H9 (cell line): ENCODE measurements at regions not wholly inside any gene's neighbourhood (a gene's known extent, or its start where the extent isn't known, plus 50 kb on each side); places are given as distances from the start of the nearest gene placed in this dataset.

Experiments
- DNase-seq: peaks from one replicate; pipeline ENCODE4 v3.0.0-alpha.2; 2017
- H2AFZ ChIP-seq: one replicate; pipeline ENCODE4 v1.6.1; 2013; ENCODE audit warnings: mild to moderate bottlenecking, low read length, control low read depth, moderate library complexity
- H2AK5ac ChIP-seq: 2 replicates; pipeline ENCODE4 v1.6.1; 2013; ENCODE audit warnings: low read length, control low read depth, mixed read lengths; ENCODE audit not compliant: insufficient read length
- H2BK120ac ChIP-seq: one replicate; pipeline ENCODE4 v1.6.1; 2013; ENCODE audit warnings: low read depth, mild to moderate bottlenecking, low read length, control low read depth, inconsistent platforms; ENCODE audit not compliant: poor library complexity, severe bottlenecking
- H2BK12ac ChIP-seq: 2 replicates; pipeline ENCODE4 v1.6.1; 2013; ENCODE audit warnings: low read length, control low read depth, mixed read lengths, low read depth; ENCODE audit not compliant: insufficient read length
- H2BK15ac ChIP-seq: 2 replicates; pipeline ENCODE4 v1.6.1; 2013; ENCODE audit warnings: low read depth, low read length, control low read depth
- H2BK20ac ChIP-seq: one replicate; pipeline ENCODE4 v1.6.1; 2013; ENCODE audit warnings: low read depth, mild to moderate bottlenecking, low read length, control low read depth, inconsistent platforms; ENCODE audit not compliant: poor library complexity, severe bottlenecking
- H2BK5ac ChIP-seq: 2 replicates; pipeline ENCODE4 v1.6.1; 2013; ENCODE audit warnings: low read length, control low read depth, mixed read lengths; ENCODE audit not compliant: insufficient read length
- H3K14ac ChIP-seq: 2 replicates; pipeline ENCODE4 v1.6.1; 2013; ENCODE audit warnings: low read length, control low read depth; ENCODE audit not compliant: insufficient read depth
- H3K18ac ChIP-seq: 2 replicates; pipeline ENCODE4 v1.6.1; 2013; ENCODE audit warnings: low read depth, mild to moderate bottlenecking, mixed read lengths, low read length, control low read depth; ENCODE audit not compliant: insufficient read length
- H3K23ac ChIP-seq: 2 replicates; pipeline ENCODE4 v1.6.1; 2013; ENCODE audit warnings: low read length, control low read depth, mixed read lengths, low read depth; ENCODE audit not compliant: insufficient read length
- H3K23me2 ChIP-seq: 2 replicates; pipeline ENCODE4 v1.6.1; 2013; ENCODE audit warnings: low read depth, mild to moderate bottlenecking, mixed read lengths, low read length, control low read depth; ENCODE audit not compliant: insufficient read length, poor library complexity, severe bottlenecking
- H3K27ac ChIP-seq: 2 replicates; pipeline ENCODE4 v1.5.1; 2013; ENCODE audit warnings: low read length, control low read depth, mixed read lengths, low read depth; ENCODE audit not compliant: insufficient read length
- H3K27me3 ChIP-seq: 2 replicates; pipeline ENCODE4 v1.6.1; 2013; ENCODE audit warnings: low read length, control low read depth, inconsistent platforms; ENCODE audit not compliant: insufficient read depth
- H3K4ac ChIP-seq: 2 replicates; pipeline ENCODE4 v1.6.1; 2013; ENCODE audit warnings: low read depth, mild to moderate bottlenecking, control low read depth, inconsistent platforms, low read length, moderate library complexity
- H3K4me1 ChIP-seq: 2 replicates; pipeline ENCODE4 v1.6.1; 2013; ENCODE audit warnings: low read length, control low read depth, inconsistent platforms; ENCODE audit not compliant: insufficient read depth
- H3K4me2 ChIP-seq: 2 replicates; pipeline ENCODE4 v1.6.1; 2013; ENCODE audit warnings: low read length, control low read depth, mixed read lengths; ENCODE audit not compliant: insufficient read length, insufficient read depth
- H3K56ac ChIP-seq: 2 replicates; pipeline ENCODE4 v1.6.1; 2013; ENCODE audit warnings: low read depth, mild to moderate bottlenecking, mixed read lengths, low read length, control low read depth; ENCODE audit not compliant: insufficient read length
- H3K79me1 ChIP-seq: 2 replicates; pipeline ENCODE4 v1.6.1; 2013; ENCODE audit warnings: low read depth, mild to moderate bottlenecking, moderate library complexity, low read length, control low read depth, inconsistent platforms; ENCODE audit not compliant: insufficient read depth, poor library complexity, severe bottlenecking
- H3K79me2 ChIP-seq: 2 replicates; pipeline ENCODE4 v1.6.1; 2013; ENCODE audit warnings: low read length, control low read depth, inconsistent platforms; ENCODE audit not compliant: insufficient read depth
- H3K9ac ChIP-seq: 2 replicates; pipeline ENCODE4 v1.6.1; 2013; ENCODE audit warnings: low read length, control low read depth, mixed read lengths; ENCODE audit not compliant: insufficient read length; ENCODE audit errors: extremely low read depth
- H3K9me3 ChIP-seq: one replicate; pipeline ENCODE4 v1.6.1; 2013; ENCODE audit warnings: low read depth, low read length, inconsistent platforms; ENCODE audit not compliant: control insufficient read depth
- H3T11ph ChIP-seq: one replicate; pipeline ENCODE4 v1.6.1; 2013; ENCODE audit warnings: mild to moderate bottlenecking, low read length, control low read depth, inconsistent platforms
- H4K20me1 ChIP-seq: one replicate; pipeline ENCODE4 v1.6.1; 2013; ENCODE audit not compliant: control insufficient read depth, insufficient read length, insufficient read depth
- H4K5ac ChIP-seq: 2 replicates; pipeline ENCODE4 v1.6.1; 2013; ENCODE audit warnings: low read depth, mild to moderate bottlenecking, mixed read lengths, low read length, control low read depth; ENCODE audit not compliant: insufficient read length
- H4K8ac ChIP-seq: replicated peaks from 2 replicates; pipeline ENCODE4 v1.6.1; 2013; ENCODE audit warnings: low read length, control low read depth, mixed read lengths, low read depth; ENCODE audit not compliant: insufficient read length
- H4K91ac ChIP-seq: 2 replicates; pipeline ENCODE4 v1.6.1; 2013; ENCODE audit warnings: low read depth, mild to moderate bottlenecking, moderate library complexity, mixed read lengths, low read length, control low read depth; ENCODE audit not compliant: insufficient read length
- H3K27ac Mint-ChIP-seq, 3 experiments: 2 replicates in 2 of 3; 3 replicates in 1 of 3; pipeline ENCODE4 v1.8.0; 2020 to 2021; ENCODE audit warnings: mixed read lengths in 3 of 3, mild to moderate bottlenecking in 1 of 3, moderate library complexity in 1 of 3
- H3K27me3 Mint-ChIP-seq: 2 replicates; pipeline ENCODE4 v1.8.0; 2021; ENCODE audit warnings: low read depth, mild to moderate bottlenecking, moderate library complexity, mixed read lengths
- H3K36me3 Mint-ChIP-seq, 3 experiments: 2 replicates in 2 of 3; 3 replicates in 1 of 3; pipeline ENCODE4 v1.8.0; 2020 to 2021; ENCODE audit warnings: low read depth in 3 of 3, mixed read lengths in 3 of 3; ENCODE audit not compliant: insufficient read depth in 1 of 3
- H3K4me1 Mint-ChIP-seq, 2 experiments: 2 replicates each; pipeline ENCODE4 v1.8.0; 2020; ENCODE audit warnings: mixed read lengths in 2 of 2
- H3K4me3 Mint-ChIP-seq, 2 experiments: 2 replicates in 1 of 2; 3 replicates in 1 of 2; pipeline ENCODE4 v1.8.0; 2020 to 2021; ENCODE audit warnings: mild to moderate bottlenecking in 2 of 2, mixed read lengths in 2 of 2, moderate library complexity in 1 of 2
- H3K9me3 Mint-ChIP-seq, 2 experiments: 2 replicates in 1 of 2; 3 replicates in 1 of 2; pipeline ENCODE4 v1.8.0; 2020; ENCODE audit warnings: mild to moderate bottlenecking in 2 of 2, mixed read lengths in 2 of 2, moderate library complexity in 1 of 2
- WGBS: extraction: QIAGEN DNeasy Blood & Tissue Kit; methylation state at CpG from one replicate; pipeline ENCODE4 v1.1.7; 2013; ENCODE audit warnings: missing lambda C conversion rate, low lambda C conversion rate, mixed read lengths; ENCODE audit not compliant: insufficient read length; ENCODE audit errors: extremely low coverage; 5-methylcytosine and 5-hydroxymethylcytosine counted together
- TF ChIP-seq, protein P1 (sequence below): fragments of 200-600 bp; sonication (generic); conservative IDR thresholded peaks from 3 replicates; pipeline ENCODE4 v1.8.0; 2021; ENCODE audit warnings: antibody characterized with exemption, mild to moderate bottlenecking

DNA sequence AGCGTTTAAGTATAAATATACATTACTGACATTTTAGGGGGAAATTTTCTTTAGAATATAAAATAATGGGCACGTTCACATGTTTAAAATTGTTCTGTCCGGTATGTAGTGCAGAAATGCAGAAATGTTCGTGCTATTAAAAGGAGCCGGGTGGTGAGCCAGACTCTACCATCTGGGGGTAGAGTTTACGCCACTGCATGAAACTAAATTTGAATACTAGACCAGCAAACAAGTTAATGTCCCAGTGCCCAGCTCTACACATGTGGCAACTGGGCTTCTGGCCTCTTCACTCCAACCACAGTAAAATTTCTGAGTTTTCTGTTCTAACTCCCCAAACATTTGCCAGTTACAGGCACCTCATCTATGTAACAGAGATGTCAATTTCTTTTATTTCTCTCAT lies 1453.3 kb upstream of the TENM3 start:
- no peak overlapping the region for H2BK20ac ChIP-seq

More for the DNA sequence above, 1453.3 kb upstream of the TENM3 start:
- H2BK15ac ChIP-seq, result no peak overlapping the region
- H4K20me1 ChIP-seq, result no peaks in the 10 kb centered on the region
- H3K56ac ChIP-seq, result no peak overlapping the region
- H2BK12ac ChIP-seq, result no peak overlapping the region
- no peak overlapping the region for H2AK5ac ChIP-seq
- no peaks in the 10 kb centered on the region for H3K79me1 ChIP-seq
- no peaks in the 10 kb centered on the region for H3K27me3 ChIP-seq
- H3K4ac ChIP-seq, result no peak overlapping the region
- H4K5ac ChIP-seq, result no peak overlapping the region
- H3K27me3 Mint-ChIP-seq, result no peaks in the 10 kb centered on the region
- H3K4me1 Mint-ChIP-seq, result peaks cover 20 to 22% of the 10 kb centered on the region in 2 experiments
- TF ChIP-seq, protein P1, sequence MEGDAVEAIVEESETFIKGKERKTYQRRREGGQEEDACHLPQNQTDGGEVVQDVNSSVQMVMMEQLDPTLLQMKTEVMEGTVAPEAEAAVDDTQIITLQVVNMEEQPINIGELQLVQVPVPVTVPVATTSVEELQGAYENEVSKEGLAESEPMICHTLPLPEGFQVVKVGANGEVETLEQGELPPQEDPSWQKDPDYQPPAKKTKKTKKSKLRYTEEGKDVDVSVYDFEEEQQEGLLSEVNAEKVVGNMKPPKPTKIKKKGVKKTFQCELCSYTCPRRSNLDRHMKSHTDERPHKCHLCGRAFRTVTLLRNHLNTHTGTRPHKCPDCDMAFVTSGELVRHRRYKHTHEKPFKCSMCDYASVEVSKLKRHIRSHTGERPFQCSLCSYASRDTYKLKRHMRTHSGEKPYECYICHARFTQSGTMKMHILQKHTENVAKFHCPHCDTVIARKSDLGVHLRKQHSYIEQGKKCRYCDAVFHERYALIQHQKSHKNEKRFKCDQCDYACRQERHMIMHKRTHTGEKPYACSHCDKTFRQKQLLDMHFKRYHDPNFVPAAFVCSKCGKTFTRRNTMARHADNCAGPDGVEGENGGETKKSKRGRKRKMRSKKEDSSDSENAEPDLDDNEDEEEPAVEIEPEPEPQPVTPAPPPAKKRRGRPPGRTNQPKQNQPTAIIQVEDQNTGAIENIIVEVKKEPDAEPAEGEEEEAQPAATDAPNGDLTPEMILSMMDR, result no peak
- H4K8ac ChIP-seq, result no peak overlapping the region
- no peak overlapping the region for H2BK5ac ChIP-seq
- no peaks in the 10 kb centered on the region for H3K9me3 ChIP-seq
- no peaks in the 10 kb centered on the region for H3K79me2 ChIP-seq
- H3K4me2 ChIP-seq, result no peak overlapping the region
- H3K23me2 ChIP-seq, result no peaks in the 10 kb centered on the region
- no peak overlapping the region for H4K91ac ChIP-seq
- no peak overlapping the region for H3K9ac ChIP-seq
- 0 out of 7 replicates have a peak overlapping the region, but pooled peaks of 1 of the 3 experiments have one; percentile 30 for H3K27ac Mint-ChIP-seq
- no peak overlapping the region for H3K27ac ChIP-seq
- H2BK120ac ChIP-seq, result no peak overlapping the region
- DNase-seq, result no peak
- peaks cover 3% of the 10 kb centered on the region; the same call in 1 of the 2 replicates for H3K4me1 ChIP-seq
- no peak overlapping the region for H3K23ac ChIP-seq
- H3K18ac ChIP-seq, result no peak overlapping the region
- no peak overlapping the region for H3K4me3 Mint-ChIP-seq
- H3T11ph ChIP-seq, result no peak overlapping the region
- no CpG with 5 or more reads among the region's 6 CpGs for WGBS
- H3K36me3 Mint-ChIP-seq, result peaks cover 0 to 1% (median 0%) of the 10 kb centered on the region in 3 experiments; a peak in 1 of 7 replicates
- H3K9me3 Mint-ChIP-seq, result no peaks in the 10 kb centered on the region
- H3K14ac ChIP-seq, result no peak overlapping the region
- H2AFZ ChIP-seq, result no peak overlapping the region
